Transverse colon (tissue), 4 donors: ENCODE measurements at regions not wholly inside any gene's neighbourhood (a gene's known extent, or its start where the extent isn't known, plus 50 kb on each side); places are given as distances from the start of the nearest gene placed in this dataset.

Experiments
- DNase-seq: peaks from one replicate; pipeline ENCODE4 v3.0.0-alpha.2; 2019
- H3K27ac ChIP-seq, 4 donors: fragments of 200-600 bp; sonication (generic); 2 replicates each; pipeline ENCODE4 v1.5.1; 2016 to 2018; ENCODE audit warnings: inconsistent platforms in 4 of 4
- H3K27me3 ChIP-seq: fragments of 200-600 bp; sonication (generic); 2 replicates; pipeline ENCODE4 v1.5.1; 2017; ENCODE audit warnings: inconsistent platforms
- H3K36me3 ChIP-seq, 4 donors: fragments of 200-600 bp; sonication (generic); 2 replicates each; pipeline ENCODE4 v1.5.1; 2017 to 2019; ENCODE audit warnings: inconsistent platforms in 4 of 4
- H3K4me1 ChIP-seq, 4 donors: fragments of 200-600 bp; sonication (generic); 2 replicates each; pipeline ENCODE4 v1.5.1; 2017 to 2020; ENCODE audit warnings: inconsistent platforms in 4 of 4
- H3K4me3 ChIP-seq, 4 donors: fragments of 200-600 bp; sonication (generic); 1 replicate in 1 of 4; 2 replicates in 3 of 4; pipeline versions ENCODE4 v1.5.1 to v1.6.1; 2017 to 2019; ENCODE audit warnings: inconsistent platforms in 4 of 4
- H3K9me3 ChIP-seq, 2 donors: fragments of 200-600 bp; sonication (generic); 2 replicates each; pipeline ENCODE4 v1.5.1; 2017 to 2019; ENCODE audit warnings: inconsistent platforms in 2 of 2
- CTCF ChIP-seq, 5 experiments: fragments of 200-600 bp in 3 of 5; fragments of 450-650 bp in 2 of 5; sonication (generic) in 3 of 5; IDR thresholded peaks; 1 replicate in 2 of 5; 2 replicates in 3 of 5; pipeline ENCODE4 v1.5.1; 2016 to 2017; ENCODE audit warnings: antibody characterized with exemption in 5 of 5, inconsistent platforms in 3 of 5, mild to moderate bottlenecking in 2 of 5, moderate library complexity in 1 of 5
- EP300 ChIP-seq: sonication (generic); formaldehyde crosslinking; IDR thresholded peaks from one replicate; pipeline ENCODE4 v1.6.1; 2017; ENCODE audit warnings: antibody characterized with exemption, low read depth
- POLR2A ChIP-seq: fragments of 450-650 bp; IDR thresholded peaks from one replicate; pipeline ENCODE4 v1.6.1; 2016; ENCODE audit warnings: antibody characterized with exemption, mild to moderate bottlenecking, moderate library complexity
- POLR2AphosphoS5 ChIP-seq, 3 donors: sonication (generic); formaldehyde crosslinking; IDR thresholded peaks; one replicate each; pipeline ENCODE4 v1.6.1; 2016; ENCODE audit warnings: antibody characterized with exemption in 3 of 3
- WGBS, 2 donors: methylation state at CpG; one replicate each; pipeline ENCODE4 v1.1.5; 2018; ENCODE audit warnings: low coverage in 1 of 2; 5-methylcytosine and 5-hydroxymethylcytosine counted together
- in situ Hi-C, 4 donors: fragments of 200-750 bp; cut with MboI; loops; one replicate each; pipeline versions ENCODE4 v1.15.0 to v1.15.1; 2017; ENCODE audit warnings: low sequenced_read_pairs in 3 of 4, low pct_ligation_motif_present in 1 of 4, low pct_unique_long_range_greater_than_20kb in 1 of 4
- intact Hi-C: fragments of 100-400 bp; cut with DNase I; formaldehyde crosslinking; loops from one replicate; pipeline ENCODE4 v1.15.1; 2023; ENCODE audit warnings: low total_unique reads

GRCh38 chr14:98167275-98167674, 1104.7 kb downstream of the BCL11B start:
- no peak overlapping the region for H3K4me3 ChIP-seq
- no peaks in the 10 kb centered on the region for H3K36me3 ChIP-seq
- no peaks in the 10 kb centered on the region for H3K9me3 ChIP-seq
- 70 to 81% methylated on average over 2 to 10 of the region's 10 CpGs for WGBS, 2 donors
- peaks cover 15% of the 10 kb centered on the region for H3K27me3 ChIP-seq
- H3K4me1 ChIP-seq, result no peaks in the 10 kb centered on the region
- no peak overlapping the region for H3K27ac ChIP-seq
- in situ Hi-C loops (loop anchor here in 1 of 4 donors (25.0 kb wide), 1 partner anchor 1095 kb away; the partner anchor contains the start of gene BCL11B), intact Hi-C loops (no loop called here)
- TF ChIP-seq EP300 (no peak), CTCF (IDR thresholded peaks at IDR 0.05) (no peak), POLR2AphosphoS5 (IDR thresholded peaks at IDR 0.05) (no peak), POLR2A (no peak)
- DNase-seq, result no peak

GRCh38 chr14:98167705-98168104, 1104.3 kb downstream of the BCL11B start:
- Histone ChIP-seq H3K4me3 (no peak overlapping the region), H3K9me3 (no peaks in the 10 kb centered on the region), H3K36me3 (no peaks in the 10 kb centered on the region), H3K27ac (no peak overlapping the region), H3K4me1 (no peaks in the 10 kb centered on the region), H3K27me3 (peaks cover 13% of the 10 kb centered on the region)
- WGBS, 2 donors, result 80% methylated on average over 15 of the region's 15 CpGs; no CpG with 5 or more reads in 1 of the 2 donors
- intact Hi-C loops, result no loop called here
- in situ Hi-C loops, result loop anchor here in 1 of 4 donors (25.0 kb wide), 1 partner anchor 1095 kb away; the partner anchor contains the start of gene BCL11B
- DNase-seq, result no peak
- no peak for TF ChIP-seq POLR2A
- no peak for TF ChIP-seq POLR2AphosphoS5 (IDR thresholded peaks at IDR 0.05)
- no peak for TF ChIP-seq CTCF (IDR thresholded peaks at IDR 0.05)
- TF ChIP-seq EP300, result no peak

GRCh38 chr14:98168211-98168985, 1103.6 kb downstream of the BCL11B start:
- Histone ChIP-seq H3K36me3 (no peaks in the 10 kb centered on the region), H3K4me1 (no peaks in the 10 kb centered on the region), H3K27me3 (peaks cover 6% of the 10 kb centered on the region), H3K27ac (no peak overlapping the region), H3K9me3 (no peaks in the 10 kb centered on the region), H3K4me3 (no peak overlapping the region)
- in situ Hi-C loops, result loop anchor here in 1 of 4 donors (25.0 kb wide), 1 partner anchor 1094 kb away; the partner anchor contains the start of gene BCL11B
- WGBS, 2 donors, result 55 to 66% methylated on average over 4 to 5 of the region's 5 CpGs
- no peak for TF ChIP-seq POLR2A
- TF ChIP-seq CTCF (IDR thresholded peaks at IDR 0.05), result no peak
- TF ChIP-seq EP300, result no peak
- no peak for TF ChIP-seq POLR2AphosphoS5 (IDR thresholded peaks at IDR 0.05)
- no peak for DNase-seq
- intact Hi-C loops, result no loop called here

- H3K27me3 ChIP-seq, result no peaks in the 10 kb centered on the region
- no peaks in the 10 kb centered on the region for H3K36me3 ChIP-seq
- intact Hi-C loops (no loop called here), in situ Hi-C loops (loop anchor here in 1 of 4 donors (25.0 kb wide), 1 partner anchor 1093 kb away; the partner anchor contains the start of gene BCL11B)
- TF ChIP-seq CTCF (IDR thresholded peaks at IDR 0.05), result no peak
- no peak for TF ChIP-seq EP300
- TF ChIP-seq POLR2AphosphoS5 (IDR thresholded peaks at IDR 0.05), result no peak
- no peak for TF ChIP-seq POLR2A
- no peak overlapping the region for H3K4me3 ChIP-seq
- DNase-seq, result no peak
- no peak overlapping the region for H3K27ac ChIP-seq
- no peaks in the 10 kb centered on the region for H3K9me3 ChIP-seq
- H3K4me1 ChIP-seq, result no peaks in the 10 kb centered on the region
These were observed 1102.8 kb downstream of the BCL11B start for GRCh38 chr14:98169170-98169587.
